Fibroblast of lung (primary cell): ENCODE measurements at regions not wholly inside any gene's neighbourhood (a gene's known extent, or its start where the extent isn't known, plus 50 kb on each side); places are given as distances from the start of the nearest gene placed in this dataset.

Source experiments
- CTCF ChIP-seq, 2 donors: IDR thresholded peaks in 1 of 2; conservative IDR thresholded peaks in 1 of 2; 1 replicate in 1 of 2; 2 replicates in 1 of 2; pipeline ENCODE4 v1.5.1; 2011 to 2012; ENCODE audit warnings: low read length in 2 of 2, control low read depth in 1 of 2, inconsistent platforms in 1 of 2, low read depth in 1 of 2, mild to moderate bottlenecking in 1 of 2
- EZH2 ChIP-seq: IDR thresholded peaks from 2 replicates; pipeline ENCODE4 v1.5.1; 2012; ENCODE audit warnings: low read length, control low read depth, mild to moderate bottlenecking; ENCODE audit errors: missing control alignments

- TF ChIP-seq EZH2 (no peak), CTCF (conservative IDR thresholded peaks at IDR 0.05 in 1 of 2, IDR thresholded peaks at IDR 0.05 in 1 of 2; ENCODE audit: low read depth in 1 of 2, low read length in 2 of 2) (no peak)
These were observed 65.1 kb upstream of the ODC1 start for GRCh38 chr2:10513201-10513600.
